GM13977 (cell line): ENCODE measurements at regions not wholly inside any gene's neighbourhood (a gene's known extent, or its start where the extent isn't known, plus 50 kb on each side); places are given as distances from the start of the nearest gene placed in this dataset.

Source experiments
- DNase-seq: peaks from one replicate; pipeline ENCODE4 v3.0.0; 2012; ENCODE audit warnings: low spot score
- in situ Hi-C: fragments of 300-500 bp; cut with MboI; formaldehyde crosslinking; loops from one replicate; pipeline ENCODE4 v1.12.0; 2022; ENCODE audit warnings: low sequenced_read_pairs, low pct_unique_long_range_greater_than_20kb, mixed read lengths, inconsistent platforms; ENCODE audit not compliant: unreplicated experiment
- TF ChIP-seq, protein P1 (sequence below): IDR thresholded peaks from 2 replicates; pipeline ENCODE4 v1.5.1; 2012; ENCODE audit warnings: mild to moderate bottlenecking, control low read depth; ENCODE audit not compliant: insufficient read depth; ENCODE audit errors: extremely low read depth, missing control alignments

DNA sequence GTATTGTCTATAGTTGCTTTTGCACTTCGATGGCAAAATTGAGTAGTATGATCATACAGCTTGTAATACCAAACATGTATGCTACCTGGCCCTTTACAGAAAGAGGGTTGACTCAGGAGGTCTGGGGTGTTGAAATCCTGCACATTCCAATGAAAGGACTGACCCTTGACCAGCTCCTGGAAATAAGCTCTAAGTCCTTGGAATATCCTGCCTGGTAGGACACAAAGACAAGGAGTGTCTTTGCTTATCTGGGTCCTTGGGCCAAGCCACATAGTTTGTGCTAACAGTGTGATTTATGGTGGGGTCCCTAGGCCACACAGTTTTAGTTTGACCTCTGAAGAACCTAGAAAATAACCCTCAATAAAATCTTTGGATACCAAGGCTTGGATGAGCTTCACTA, 89.3 kb upstream of the FTMT start:
- in situ Hi-C loops = no loop called here
- no peak for DNase-seq
- TF ChIP-seq, protein P1, sequence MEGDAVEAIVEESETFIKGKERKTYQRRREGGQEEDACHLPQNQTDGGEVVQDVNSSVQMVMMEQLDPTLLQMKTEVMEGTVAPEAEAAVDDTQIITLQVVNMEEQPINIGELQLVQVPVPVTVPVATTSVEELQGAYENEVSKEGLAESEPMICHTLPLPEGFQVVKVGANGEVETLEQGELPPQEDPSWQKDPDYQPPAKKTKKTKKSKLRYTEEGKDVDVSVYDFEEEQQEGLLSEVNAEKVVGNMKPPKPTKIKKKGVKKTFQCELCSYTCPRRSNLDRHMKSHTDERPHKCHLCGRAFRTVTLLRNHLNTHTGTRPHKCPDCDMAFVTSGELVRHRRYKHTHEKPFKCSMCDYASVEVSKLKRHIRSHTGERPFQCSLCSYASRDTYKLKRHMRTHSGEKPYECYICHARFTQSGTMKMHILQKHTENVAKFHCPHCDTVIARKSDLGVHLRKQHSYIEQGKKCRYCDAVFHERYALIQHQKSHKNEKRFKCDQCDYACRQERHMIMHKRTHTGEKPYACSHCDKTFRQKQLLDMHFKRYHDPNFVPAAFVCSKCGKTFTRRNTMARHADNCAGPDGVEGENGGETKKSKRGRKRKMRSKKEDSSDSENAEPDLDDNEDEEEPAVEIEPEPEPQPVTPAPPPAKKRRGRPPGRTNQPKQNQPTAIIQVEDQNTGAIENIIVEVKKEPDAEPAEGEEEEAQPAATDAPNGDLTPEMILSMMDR = no peak

DNA sequence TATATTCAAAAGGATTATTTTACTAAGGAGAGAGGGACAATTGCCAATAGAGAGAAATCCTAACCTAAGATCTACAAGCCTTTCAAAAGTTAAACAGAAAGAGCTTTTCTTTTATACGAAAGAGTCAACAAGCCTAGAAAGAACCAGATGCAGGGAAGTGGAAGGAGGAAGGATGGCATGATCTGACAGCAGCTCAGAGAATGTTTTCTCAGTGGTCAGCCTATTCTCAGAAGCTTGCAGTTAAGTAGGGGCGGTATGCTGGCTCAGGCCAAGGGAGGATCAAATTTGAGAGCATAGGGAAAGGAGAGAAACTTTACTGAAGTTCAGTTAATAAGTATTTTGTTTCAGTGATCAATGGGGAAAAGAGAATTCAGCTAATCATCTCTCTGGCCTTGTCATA, 88.0 kb upstream of the FTMT start:
- DNase-seq = no peak
- TF ChIP-seq, protein P1 = no peak
- in situ Hi-C loops = no loop called here

DNA sequence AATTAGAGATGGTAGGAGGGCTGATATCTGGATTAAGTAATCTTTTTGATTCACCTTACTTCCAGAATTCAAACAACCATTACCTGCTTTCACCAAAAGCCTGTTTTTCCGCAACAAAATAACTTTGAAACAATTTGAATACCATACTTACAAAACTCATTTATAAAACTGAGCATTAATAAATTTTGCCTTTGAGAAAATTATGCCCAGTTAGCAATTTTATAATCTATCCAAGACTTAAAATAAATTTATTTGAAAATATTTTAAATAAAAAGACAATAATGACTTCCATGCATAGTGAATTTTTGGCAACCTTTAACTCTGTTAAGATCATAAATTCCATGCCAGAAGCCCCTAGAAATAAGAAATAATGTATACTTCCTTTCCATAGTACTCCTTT, 71.3 kb upstream of the FTMT start:
- no peak for DNase-seq

GRCh38 chr5:121783700-121784099, 68.0 kb upstream of the FTMT start:
- TF ChIP-seq, protein P1 = no peak
- in situ Hi-C loops = no loop called here
- no peak for DNase-seq

More for the DNA sequence above, 71.3 kb upstream of the FTMT start:
- in situ Hi-C loops = no loop called here
- TF ChIP-seq, protein P1 = no peak

DNA sequence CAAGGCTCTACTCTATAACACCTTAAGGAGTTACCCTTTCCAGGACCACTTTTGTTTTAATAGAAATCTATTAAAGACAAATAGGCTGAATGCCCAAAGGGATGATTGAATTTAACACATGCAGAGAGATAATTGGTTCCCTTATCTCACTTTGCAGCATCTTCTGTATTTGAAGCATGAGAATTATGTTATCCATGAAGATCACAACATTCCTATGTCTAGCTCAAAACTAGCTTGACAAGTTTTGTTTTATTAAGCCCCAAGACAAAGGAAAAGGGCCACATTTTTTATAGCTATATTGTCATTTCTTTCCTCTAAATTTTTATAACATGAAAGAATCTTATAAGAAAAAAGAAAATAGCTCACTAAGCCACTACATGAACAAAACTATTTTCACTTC, 57.9 kb upstream of the FTMT start:
- TF ChIP-seq, protein P1 = no peak
- in situ Hi-C loops = no loop called here
- DNase-seq = no peak

DNA sequence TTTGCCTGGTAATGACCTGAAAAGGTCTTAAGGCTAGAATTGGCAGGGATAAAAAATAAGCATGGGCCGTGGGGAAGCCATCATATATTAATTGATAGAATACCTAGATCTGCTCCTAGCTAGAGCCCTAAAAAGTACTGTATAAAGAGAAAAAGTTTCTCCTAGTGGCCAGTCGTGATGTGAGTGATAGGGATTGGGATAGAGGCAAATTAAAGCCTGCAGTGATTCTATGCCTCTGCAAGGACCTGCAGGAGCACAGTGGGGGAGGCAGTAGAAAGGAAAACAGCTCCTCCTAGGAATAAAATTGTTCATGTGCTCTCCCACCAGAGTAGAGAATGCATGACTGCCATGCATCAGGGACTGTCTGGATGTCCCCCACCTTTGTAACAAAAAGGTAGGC, 56.2 kb upstream of the FTMT start:
- DNase-seq = no peak
- TF ChIP-seq, protein P1 = no peak
- in situ Hi-C loops = no loop called here

DNA sequence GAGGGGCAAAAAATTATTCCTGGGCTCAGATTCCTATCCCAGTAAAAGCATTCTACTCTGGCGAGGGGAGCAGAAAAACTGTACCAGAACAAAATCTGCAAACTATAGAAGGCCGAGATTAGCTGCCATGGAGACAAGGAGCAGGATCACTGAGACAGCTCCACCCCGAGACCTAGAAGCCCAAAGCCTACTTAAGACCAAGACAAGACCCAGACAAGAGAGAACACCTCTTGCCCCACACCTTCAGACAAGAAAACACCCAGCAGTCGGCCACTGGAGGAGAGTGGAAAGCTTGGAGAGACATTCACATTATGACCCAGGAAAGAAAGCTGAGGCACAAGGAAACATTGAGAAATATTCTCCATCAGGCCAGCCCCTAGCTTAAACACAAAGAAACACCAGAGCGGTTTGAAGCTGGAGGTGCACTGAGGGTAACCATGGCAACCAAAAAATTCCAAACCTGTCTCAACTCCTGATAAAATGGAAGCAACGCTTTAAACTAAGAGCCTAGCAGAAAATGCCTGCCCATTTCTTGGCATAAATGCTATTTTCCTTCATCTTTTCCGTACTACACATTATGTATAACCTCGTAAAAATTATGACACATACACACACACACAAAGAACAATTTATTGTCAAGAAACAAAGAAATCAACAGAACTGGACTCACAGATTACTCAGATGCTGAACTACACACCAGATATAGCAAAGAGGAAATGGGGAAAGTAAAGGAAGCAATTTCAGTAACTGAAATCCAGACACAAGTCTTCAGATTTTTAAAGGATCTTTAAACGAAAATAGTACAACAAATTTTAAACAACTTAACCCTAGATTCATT, 53.8 kb upstream of the FTMT start:
- TF ChIP-seq, protein P1 = no peak
- DNase-seq = no peak
- in situ Hi-C loops = no loop called here
